HEK293T (cell line): ENCODE measurements at regions not wholly inside any gene's neighbourhood (a gene's known extent, or its start where the extent isn't known, plus 50 kb on each side); places are given as distances from the start of the nearest gene placed in this dataset.

ENCODE experiments used
- ARNT ChIP-seq: fragments of 450-650 bp; IDR thresholded peaks from 2 replicates; pipeline ENCODE4 v1.6.1; 2017; ENCODE audit warnings: mild to moderate bottlenecking
- BHLHE40 ChIP-seq: fragments of 450-650 bp; IDR thresholded peaks from 2 replicates; pipeline ENCODE4 v1.6.1; 2016; ENCODE audit warnings: mild to moderate bottlenecking, moderate library complexity, borderline replicate concordance
- CTBP1 ChIP-seq: fragments of 450-650 bp; IDR thresholded peaks from 2 replicates; pipeline ENCODE4 v1.6.1; 2016; ENCODE audit warnings: borderline replicate concordance
- ELF4 ChIP-seq: fragments of 450-650 bp; IDR thresholded peaks from 2 replicates; pipeline ENCODE4 v1.6.1; 2017; ENCODE audit warnings: antibody characterized with exemption
- FOXA1 ChIP-seq: fragments of 450-650 bp; IDR thresholded peaks from 2 replicates; pipeline ENCODE4 v1.6.1; 2016; ENCODE audit warnings: mild to moderate bottlenecking
- FOXK2 ChIP-seq: fragments of 450-650 bp; IDR thresholded peaks from 2 replicates; pipeline ENCODE4 v1.6.1; 2016; ENCODE audit warnings: mild to moderate bottlenecking
- FOXM1 ChIP-seq: fragments of 450-650 bp; IDR thresholded peaks from 2 replicates; pipeline ENCODE4 v1.6.1; 2017; ENCODE audit warnings: mild to moderate bottlenecking, borderline replicate concordance
- HDGF ChIP-seq: fragments of 450-650 bp; IDR thresholded peaks from 2 replicates; pipeline ENCODE4 v1.6.1; 2017; ENCODE audit warnings: antibody characterized with exemption, borderline replicate concordance
- NFRKB ChIP-seq: fragments of 450-650 bp; IDR thresholded peaks from 2 replicates; pipeline ENCODE4 v1.6.1; 2016; ENCODE audit warnings: mild to moderate bottlenecking, moderate library complexity
- SP1 ChIP-seq: fragments of 450-650 bp; IDR thresholded peaks from 2 replicates; pipeline ENCODE4 v1.6.1; 2017
- SUZ12 ChIP-seq: fragments of 450-650 bp; IDR thresholded peaks from 2 replicates; pipeline ENCODE4 v1.6.1; 2016; ENCODE audit warnings: mild to moderate bottlenecking
- TARDBP ChIP-seq: fragments of 450-650 bp; IDR thresholded peaks from 2 replicates; pipeline ENCODE4 v1.6.1; 2016
- ZNF384 ChIP-seq: fragments of 450-650 bp; IDR thresholded peaks from 2 replicates; pipeline ENCODE4 v1.6.1; 2016
- TF ChIP-seq, protein P1 (sequence below): fragments of 450-650 bp; IDR thresholded peaks from 2 replicates; pipeline ENCODE4 v1.6.1; 2016

DNA sequence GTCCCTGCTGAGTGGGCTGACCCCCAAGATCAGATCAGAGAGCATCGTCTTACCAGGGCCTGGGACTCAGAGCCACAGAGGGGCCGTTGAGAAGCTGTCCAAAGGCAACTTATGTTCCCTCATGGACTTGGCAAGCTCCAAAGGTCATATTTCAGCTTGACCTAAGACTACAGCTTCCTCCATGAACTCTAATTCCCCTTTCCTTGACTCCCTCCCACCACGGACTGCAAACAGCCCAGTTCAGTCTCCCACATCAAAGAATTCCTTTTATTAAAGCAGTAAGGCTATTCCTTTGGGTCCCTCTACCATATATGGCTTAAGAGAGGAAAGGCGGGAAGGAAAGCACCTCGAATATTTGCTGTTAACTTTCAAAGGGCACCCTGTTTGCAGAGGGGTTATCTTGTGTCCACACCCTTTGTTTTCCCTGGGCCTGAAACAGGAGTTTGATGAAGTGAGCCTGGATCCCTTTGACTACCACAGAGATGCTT lies 146.1 kb upstream of the THBS1 start:
- TF ChIP-seq ELF4 (no peak), SP1 (no peak), NFRKB (no peak), ZNF384 (no peak), HDGF (no peak), FOXA1 (no peak), BHLHE40 (no peak), ARNT (no peak), FOXK2 (no peak), FOXM1 (no peak), TARDBP (no peak), SUZ12 (no peak), CTBP1 (no peak)
- TF ChIP-seq, protein P1, sequence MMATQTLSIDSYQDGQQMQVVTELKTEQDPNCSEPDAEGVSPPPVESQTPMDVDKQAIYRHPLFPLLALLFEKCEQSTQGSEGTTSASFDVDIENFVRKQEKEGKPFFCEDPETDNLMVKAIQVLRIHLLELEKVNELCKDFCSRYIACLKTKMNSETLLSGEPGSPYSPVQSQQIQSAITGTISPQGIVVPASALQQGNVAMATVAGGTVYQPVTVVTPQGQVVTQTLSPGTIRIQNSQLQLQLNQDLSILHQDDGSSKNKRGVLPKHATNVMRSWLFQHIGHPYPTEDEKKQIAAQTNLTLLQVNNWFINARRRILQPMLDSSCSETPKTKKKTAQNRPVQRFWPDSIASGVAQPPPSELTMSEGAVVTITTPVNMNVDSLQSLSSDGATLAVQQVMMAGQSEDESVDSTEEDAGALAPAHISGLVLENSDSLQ: no peak
